Keratinocyte (primary cell): ENCODE measurements at regions not wholly inside any gene's neighbourhood (a gene's known extent, or its start where the extent isn't known, plus 50 kb on each side); places are given as distances from the start of the nearest gene placed in this dataset.

ENCODE experiments used
- DNase-seq: peaks from one replicate; pipeline ENCODE4 v3.0.0-alpha.2; 2011; ENCODE audit warnings: low read depth, missing footprints, low spot score
- FAIRE-seq: peaks from 2 replicates; lab custom pipeline; 2011; peaks lifted over from hg19 to GRCh38; lab: Jason Lieb, UNC
- H2AFZ ChIP-seq: 2 replicates; pipeline ENCODE4 v1.6.0; 2012; ENCODE audit warnings: low read length, control low read depth, inconsistent platforms; ENCODE audit not compliant: control insufficient read depth
- H3K27ac ChIP-seq: 2 replicates; pipeline ENCODE4 v1.5.1; 2011; ENCODE audit warnings: low read length; ENCODE audit not compliant: control insufficient read depth, insufficient read depth
- H3K27me3 ChIP-seq: 3 replicates; pipeline ENCODE4 v1.6.0; 2011; ENCODE audit warnings: low read length; ENCODE audit not compliant: control insufficient read depth, insufficient read depth; ENCODE audit errors: extremely low read depth
- H3K36me3 ChIP-seq, 2 experiments: 2 replicates in 1 of 2; 3 replicates in 1 of 2; pipeline ENCODE4 v1.5.1; 2011; ENCODE audit warnings: low read length in 2 of 2, mild to moderate bottlenecking in 1 of 2; ENCODE audit not compliant: control insufficient read depth in 2 of 2, insufficient read depth in 2 of 2; ENCODE audit errors: extremely low read depth in 1 of 2
- H3K4me1 ChIP-seq: 3 replicates; pipeline ENCODE4 v1.5.1; 2011; ENCODE audit warnings: low read length; ENCODE audit not compliant: control insufficient read depth, insufficient read depth; ENCODE audit errors: extremely low read depth
- H3K4me2 ChIP-seq: 3 replicates; pipeline ENCODE4 v1.6.0; 2011; ENCODE audit warnings: low read depth, low read length; ENCODE audit not compliant: control insufficient read depth, insufficient read depth; ENCODE audit errors: extremely low read depth
- H3K4me3 ChIP-seq, 3 experiments: fragments of 200-600 bp in 1 of 3; sonication (generic) in 1 of 3; 2 replicates in 2 of 3; 3 replicates in 1 of 3; pipeline ENCODE4 v1.5.1; 2011 to 2016; ENCODE audit warnings: low read length in 3 of 3, mild to moderate bottlenecking in 3 of 3, control low read depth in 2 of 3, inconsistent platforms in 1 of 3, low read depth in 1 of 3, mixed read lengths in 1 of 3, mixed run types in 1 of 3, moderate library complexity in 1 of 3; ENCODE audit not compliant: control insufficient read depth in 2 of 3, insufficient read depth in 2 of 3; ENCODE audit errors: extremely low read depth in 1 of 3
- H3K79me2 ChIP-seq: 2 replicates; pipeline ENCODE4 v1.6.0; 2012; ENCODE audit warnings: low read length; ENCODE audit not compliant: control insufficient read depth, insufficient read depth
- H3K9ac ChIP-seq: 3 replicates; pipeline ENCODE4 v1.6.0; 2011; ENCODE audit warnings: low read length; ENCODE audit not compliant: control insufficient read depth, insufficient read depth; ENCODE audit errors: extremely low read depth
- H3K9me1 ChIP-seq: 3 replicates; pipeline ENCODE4 v1.6.0; 2011; ENCODE audit warnings: low read length; ENCODE audit not compliant: control insufficient read depth, insufficient read depth; ENCODE audit errors: extremely low read depth
- H3K9me3 ChIP-seq: 2 replicates; pipeline ENCODE4 v1.5.1; 2012; ENCODE audit warnings: low read depth, low read length; ENCODE audit not compliant: control insufficient read depth
- H4K20me1 ChIP-seq: 3 replicates; pipeline ENCODE4 v1.6.0; 2011; ENCODE audit warnings: low read length; ENCODE audit not compliant: control insufficient read depth, insufficient read depth; ENCODE audit errors: extremely low read depth
- EZH2 ChIP-seq: IDR thresholded peaks from one replicate; pipeline ENCODE4 v1.6.1; 2012; ENCODE audit warnings: inconsistent platforms, mild to moderate bottlenecking, low read length, moderate library complexity
- dilution Hi-C: fragments of 300-500 bp; cut with MboI; formaldehyde crosslinking; loops from one replicate; pipeline ENCODE4 v1.7.0; 2020; ENCODE audit warnings: low sequenced_read_pairs; ENCODE audit not compliant: extremely low pct_ligation_motif_present
- TF ChIP-seq, protein P1 (sequence below), 3 experiments: IDR thresholded peaks in 1 of 3; conservative IDR thresholded peaks in 1 of 3; optimal IDR thresholded peaks in 1 of 3; 2 replicates in 2 of 3; 3 replicates in 1 of 3; pipeline versions ENCODE3 to v1.5.1; 2011; ENCODE audit warnings: low read length in 3 of 3, mild to moderate bottlenecking in 3 of 3, moderate library complexity in 2 of 3, control low read depth in 1 of 3, inconsistent platforms in 1 of 3; ENCODE audit not compliant: insufficient read depth in 2 of 3; ENCODE audit errors: extremely low read depth in 1 of 3

DNA sequence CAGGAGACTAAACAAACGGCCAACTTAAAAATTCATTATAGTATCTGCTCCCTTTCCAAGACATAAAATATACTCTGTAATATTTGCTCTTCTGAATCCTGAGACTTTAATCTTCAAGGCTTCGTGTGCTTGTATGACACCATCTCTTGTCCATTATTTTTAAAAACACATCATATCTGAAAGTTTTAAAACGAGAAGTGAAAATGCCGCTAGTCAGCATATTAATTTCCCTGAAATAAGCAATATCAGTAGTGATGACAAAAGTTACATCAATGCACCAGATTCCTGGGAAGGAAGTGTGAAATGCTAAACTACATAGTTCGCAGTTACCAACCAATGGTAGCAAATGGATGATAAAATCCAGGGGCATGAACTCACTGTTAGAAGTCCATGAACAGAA, 66.8 kb upstream of the EXOC1L start:
- no peaks in the 10 kb centered on the region for H4K20me1 ChIP-seq
- no peak overlapping the region for H2AFZ ChIP-seq
- no peak overlapping the region for H3K4me3 ChIP-seq
- FAIRE-seq = no peak
- H3K4me1 ChIP-seq = peaks cover 13% of the 10 kb centered on the region
- TF ChIP-seq, protein P1, sequence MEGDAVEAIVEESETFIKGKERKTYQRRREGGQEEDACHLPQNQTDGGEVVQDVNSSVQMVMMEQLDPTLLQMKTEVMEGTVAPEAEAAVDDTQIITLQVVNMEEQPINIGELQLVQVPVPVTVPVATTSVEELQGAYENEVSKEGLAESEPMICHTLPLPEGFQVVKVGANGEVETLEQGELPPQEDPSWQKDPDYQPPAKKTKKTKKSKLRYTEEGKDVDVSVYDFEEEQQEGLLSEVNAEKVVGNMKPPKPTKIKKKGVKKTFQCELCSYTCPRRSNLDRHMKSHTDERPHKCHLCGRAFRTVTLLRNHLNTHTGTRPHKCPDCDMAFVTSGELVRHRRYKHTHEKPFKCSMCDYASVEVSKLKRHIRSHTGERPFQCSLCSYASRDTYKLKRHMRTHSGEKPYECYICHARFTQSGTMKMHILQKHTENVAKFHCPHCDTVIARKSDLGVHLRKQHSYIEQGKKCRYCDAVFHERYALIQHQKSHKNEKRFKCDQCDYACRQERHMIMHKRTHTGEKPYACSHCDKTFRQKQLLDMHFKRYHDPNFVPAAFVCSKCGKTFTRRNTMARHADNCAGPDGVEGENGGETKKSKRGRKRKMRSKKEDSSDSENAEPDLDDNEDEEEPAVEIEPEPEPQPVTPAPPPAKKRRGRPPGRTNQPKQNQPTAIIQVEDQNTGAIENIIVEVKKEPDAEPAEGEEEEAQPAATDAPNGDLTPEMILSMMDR (optimal IDR thresholded peaks at IDR 0.05 in 1 of 3, IDR thresholded peaks at IDR 0.05 in 1 of 3, conservative IDR thresholded peaks at IDR 0.05 in 1 of 3; ENCODE audit: extremely low read depth in 1 of 3, insufficient read depth in 2 of 3, low read length in 3 of 3) = no peak
- TF ChIP-seq EZH2 = no peak
- no peak overlapping the region for H3K4me2 ChIP-seq
- H3K79me2 ChIP-seq = no peaks in the 10 kb centered on the region
- H3K9me3 ChIP-seq = no peaks in the 10 kb centered on the region
- dilution Hi-C loops = no loop called here
- no peak overlapping the region for H3K27ac ChIP-seq
- H3K9ac ChIP-seq = no peak overlapping the region
- no peaks in the 10 kb centered on the region for H3K36me3 ChIP-seq
- H3K27me3 ChIP-seq = no peaks in the 10 kb centered on the region
- no peak for DNase-seq
- no peaks in the 10 kb centered on the region for H3K9me1 ChIP-seq

DNA sequence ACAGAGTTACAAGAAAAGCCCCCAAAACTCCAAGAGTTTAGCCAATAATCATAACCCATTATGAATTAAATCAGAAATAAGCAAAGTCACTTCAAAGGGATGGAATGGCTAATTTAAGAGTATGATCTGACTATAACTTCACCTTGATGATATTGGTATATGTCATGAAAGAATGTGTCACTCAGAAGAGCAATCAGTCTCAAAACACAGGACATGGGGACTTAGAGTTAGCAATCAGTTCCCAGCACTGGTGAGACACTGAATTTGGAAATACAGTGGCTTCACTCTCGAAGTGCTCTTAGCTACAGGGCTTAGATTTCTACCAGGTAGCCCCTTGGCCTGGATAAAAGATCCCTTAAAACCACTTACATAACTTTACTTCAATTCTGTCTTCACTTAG, 65.7 kb upstream of the EXOC1L start:
- H2AFZ ChIP-seq = no peak overlapping the region
- no peak overlapping the region for H3K27ac ChIP-seq
- H3K4me3 ChIP-seq = no peak overlapping the region
- H3K9me1 ChIP-seq = no peaks in the 10 kb centered on the region
- no peaks in the 10 kb centered on the region for H4K20me1 ChIP-seq
- H3K9ac ChIP-seq = no peak overlapping the region
- dilution Hi-C loops = no loop called here
- H3K36me3 ChIP-seq = no peaks in the 10 kb centered on the region
- FAIRE-seq = no peak
- no peak for DNase-seq
- no peaks in the 10 kb centered on the region for H3K9me3 ChIP-seq
- H3K79me2 ChIP-seq = no peaks in the 10 kb centered on the region
- H3K27me3 ChIP-seq = no peaks in the 10 kb centered on the region
- peaks cover 13% of the 10 kb centered on the region for H3K4me1 ChIP-seq
- H3K4me2 ChIP-seq = no peak overlapping the region
- TF ChIP-seq EZH2 = no peak
- TF ChIP-seq, protein P1 (optimal IDR thresholded peaks at IDR 0.05 in 1 of 3, IDR thresholded peaks at IDR 0.05 in 1 of 3, conservative IDR thresholded peaks at IDR 0.05 in 1 of 3; ENCODE audit: extremely low read depth in 1 of 3, insufficient read depth in 2 of 3, low read length in 3 of 3) = no peak
